ENCODE measurements at regions not wholly inside any gene's neighbourhood (a gene's known extent, or its start where the extent isn't known, plus 50 kb on each side); places are given as distances from the start of the nearest gene placed in this dataset.

GRCh38 chr1:214125819-214126218, 138.0 kb downstream of the PROX1 start:
- DNase-seq (ENCODE audit: insufficient read length, low spot score, missing footprints) = no peak
- Histone ChIP-seq H3K4me2 (ENCODE audit: insufficient read depth, low read length) (no peak overlapping the region), H3K9me3 (ENCODE audit: low read depth, low read length) (no peaks in the 10 kb centered on the region), H2AFZ (ENCODE audit: low read length) (no peak overlapping the region), H3K36me3 (ENCODE audit: insufficient read depth, low read length) (no peaks in the 10 kb centered on the region), H3K27ac (ENCODE audit: low read depth, low read length) (no peak overlapping the region), H3K79me2 (ENCODE audit: insufficient read depth, low read length) (no peaks in the 10 kb centered on the region), H3K4me3 (ENCODE audit: insufficient read depth, low read length) (no peak overlapping the region), H3K27me3 (ENCODE audit: insufficient read depth, low read length) (no peaks in the 10 kb centered on the region), H4K20me1 (ENCODE audit: insufficient read depth, low read length) (no peaks in the 10 kb centered on the region), H3K4me1 (ENCODE audit: insufficient read depth, low read length) (peaks cover 4% of the 10 kb centered on the region)
- TF ChIP-seq, protein P1, sequence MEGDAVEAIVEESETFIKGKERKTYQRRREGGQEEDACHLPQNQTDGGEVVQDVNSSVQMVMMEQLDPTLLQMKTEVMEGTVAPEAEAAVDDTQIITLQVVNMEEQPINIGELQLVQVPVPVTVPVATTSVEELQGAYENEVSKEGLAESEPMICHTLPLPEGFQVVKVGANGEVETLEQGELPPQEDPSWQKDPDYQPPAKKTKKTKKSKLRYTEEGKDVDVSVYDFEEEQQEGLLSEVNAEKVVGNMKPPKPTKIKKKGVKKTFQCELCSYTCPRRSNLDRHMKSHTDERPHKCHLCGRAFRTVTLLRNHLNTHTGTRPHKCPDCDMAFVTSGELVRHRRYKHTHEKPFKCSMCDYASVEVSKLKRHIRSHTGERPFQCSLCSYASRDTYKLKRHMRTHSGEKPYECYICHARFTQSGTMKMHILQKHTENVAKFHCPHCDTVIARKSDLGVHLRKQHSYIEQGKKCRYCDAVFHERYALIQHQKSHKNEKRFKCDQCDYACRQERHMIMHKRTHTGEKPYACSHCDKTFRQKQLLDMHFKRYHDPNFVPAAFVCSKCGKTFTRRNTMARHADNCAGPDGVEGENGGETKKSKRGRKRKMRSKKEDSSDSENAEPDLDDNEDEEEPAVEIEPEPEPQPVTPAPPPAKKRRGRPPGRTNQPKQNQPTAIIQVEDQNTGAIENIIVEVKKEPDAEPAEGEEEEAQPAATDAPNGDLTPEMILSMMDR (IDR thresholded peaks at IDR 0.05; ENCODE audit: extremely low read depth, low read depth, low read length) = no peak

GRCh38 chr1:214126697-214127146, 138.9 kb downstream of the PROX1 start:
- Histone ChIP-seq H3K4me1 (ENCODE audit: insufficient read depth, low read length) (peaks cover 4% of the 10 kb centered on the region), H3K4me3 (ENCODE audit: insufficient read depth, low read length) (no peak overlapping the region), H3K9me3 (ENCODE audit: low read depth, low read length) (no peaks in the 10 kb centered on the region), H3K36me3 (ENCODE audit: insufficient read depth, low read length) (no peaks in the 10 kb centered on the region), H3K4me2 (ENCODE audit: insufficient read depth, low read length) (no peak overlapping the region), H4K20me1 (ENCODE audit: insufficient read depth, low read length) (no peaks in the 10 kb centered on the region), H3K27me3 (ENCODE audit: insufficient read depth, low read length) (no peaks in the 10 kb centered on the region), H2AFZ (ENCODE audit: low read length) (no peak overlapping the region), H3K27ac (ENCODE audit: low read depth, low read length) (no peak overlapping the region), H3K79me2 (ENCODE audit: insufficient read depth, low read length) (no peaks in the 10 kb centered on the region)
- TF ChIP-seq, protein P1 (IDR thresholded peaks at IDR 0.05; ENCODE audit: extremely low read depth, low read depth, low read length) = no peak
- no peak for DNase-seq (ENCODE audit: insufficient read length, low spot score, missing footprints)

GRCh38 chr1:214127705-214128104, 139.9 kb downstream of the PROX1 start:
- H4K20me1 ChIP-seq (ENCODE audit: insufficient read depth, low read length) = no peaks in the 10 kb centered on the region
- H3K9me3 ChIP-seq (ENCODE audit: low read depth, low read length) = no peaks in the 10 kb centered on the region
- H3K36me3 ChIP-seq (ENCODE audit: insufficient read depth, low read length) = no peaks in the 10 kb centered on the region
- peaks cover 4% of the 10 kb centered on the region for H3K4me1 ChIP-seq (ENCODE audit: insufficient read depth, low read length)
- H3K27ac ChIP-seq (ENCODE audit: low read depth, low read length) = no peak overlapping the region
- TF ChIP-seq, protein P1 (IDR thresholded peaks at IDR 0.05; ENCODE audit: extremely low read depth, low read depth, low read length) = no peak
- H3K27me3 ChIP-seq (ENCODE audit: insufficient read depth, low read length) = no peaks in the 10 kb centered on the region
- no peak for DNase-seq (ENCODE audit: insufficient read length, low spot score, missing footprints)
- H2AFZ ChIP-seq (ENCODE audit: low read length) = no peak overlapping the region
- no peak overlapping the region for H3K4me2 ChIP-seq (ENCODE audit: insufficient read depth, low read length)
- H3K4me3 ChIP-seq (ENCODE audit: insufficient read depth, low read length) = no peak overlapping the region
- no peaks in the 10 kb centered on the region for H3K79me2 ChIP-seq (ENCODE audit: insufficient read depth, low read length)

GRCh38 chr1:214135886-214136285, 145.1 kb upstream of the SMYD2 start:
- Histone ChIP-seq H3K4me3 (ENCODE audit: insufficient read depth, low read length) (no peak overlapping the region), H4K20me1 (ENCODE audit: insufficient read depth, low read length) (no peaks in the 10 kb centered on the region), H3K4me1 (ENCODE audit: insufficient read depth, low read length) (no peaks in the 10 kb centered on the region), H3K79me2 (ENCODE audit: insufficient read depth, low read length) (no peaks in the 10 kb centered on the region), H3K4me2 (ENCODE audit: insufficient read depth, low read length) (no peak overlapping the region), H3K9me3 (ENCODE audit: low read depth, low read length) (no peaks in the 10 kb centered on the region), H2AFZ (ENCODE audit: low read length) (no peak overlapping the region), H3K36me3 (ENCODE audit: insufficient read depth, low read length) (no peaks in the 10 kb centered on the region), H3K27me3 (ENCODE audit: insufficient read depth, low read length) (peaks cover 2% of the 10 kb centered on the region), H3K27ac (ENCODE audit: low read depth, low read length) (no peak overlapping the region)
- DNase-seq (ENCODE audit: insufficient read length, low spot score, missing footprints) = no peak
- TF ChIP-seq, protein P1 (IDR thresholded peaks at IDR 0.05; ENCODE audit: extremely low read depth, low read depth, low read length) = no peak

Data from osteoblast (primary cell).